Esophagus muscularis mucosa (tissue), 3 donors: ENCODE measurements at regions not wholly inside any gene's neighbourhood (a gene's known extent, or its start where the extent isn't known, plus 50 kb on each side); places are given as distances from the start of the nearest gene placed in this dataset.
"Not testable (repeated sequence)": the region's sequence is repeated elsewhere in the genome, so short reads cannot be mapped to it uniquely, and the experiment has no call there.

Source experiments
- EP300 ChIP-seq: sonication (generic); formaldehyde crosslinking; IDR thresholded peaks from one replicate; pipeline ENCODE4 v1.6.1; 2017; ENCODE audit warnings: antibody characterized with exemption
- POLR2AphosphoS5 ChIP-seq, 2 donors: sonication (generic); formaldehyde crosslinking; IDR thresholded peaks; one replicate each; pipeline ENCODE4 v1.6.1; 2017; ENCODE audit warnings: antibody characterized with exemption in 2 of 2

DNA sequence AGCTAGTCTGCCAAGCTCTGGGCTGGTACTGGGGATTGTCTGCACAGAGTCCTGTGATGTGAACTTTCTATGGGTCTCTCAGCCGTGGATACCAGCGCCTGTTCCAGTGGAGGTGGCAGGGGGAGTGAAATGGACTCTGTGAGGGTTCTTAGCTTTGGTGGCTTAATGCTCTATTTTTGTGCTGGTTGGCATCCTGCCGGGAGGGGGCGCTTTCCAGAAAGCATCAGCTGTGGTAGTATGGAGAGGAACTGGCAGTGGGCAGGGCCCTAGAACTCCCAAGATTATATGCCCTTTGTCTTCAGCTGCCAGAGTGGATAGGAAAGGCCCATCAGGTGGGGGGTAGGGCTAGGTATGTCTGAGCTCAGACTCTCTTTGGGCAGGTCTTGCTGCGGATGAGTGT, 267.8 kb downstream of the SMARCA1 start:
- TF ChIP-seq EP300; POLR2AphosphoS5 (IDR thresholded peaks at IDR 0.05): not testable (repeated sequence)
